OCI-M1 (cell line): ENCODE measurements at regions not wholly inside any gene's neighbourhood (a gene's known extent, or its start where the extent isn't known, plus 50 kb on each side); places are given as distances from the start of the nearest gene placed in this dataset.

Source experiments
- DNase-seq: peaks from one replicate; lab custom pipeline; 2025; lab: John Stamatoyannopoulos, UW

- peak; percentile 23 for DNase-seq
Observed at GRCh38 chr18:11316546-11316945, 167.2 kb upstream of the PIEZO2 start.

GRCh38 chr18:11310476-11311086, 161.2 kb upstream of the PIEZO2 start:
- peak; percentile 85 for DNase-seq

GRCh38 chr18:11309172-11309571, 159.8 kb upstream of the PIEZO2 start:
- DNase-seq: peak; percentile 65

GRCh38 chr18:11308499-11308898, 159.1 kb upstream of the PIEZO2 start:
- peak; percentile 32 for DNase-seq

- DNase-seq: no peak
Observed at GRCh38 chr18:11307716-11308115, 158.3 kb upstream of the PIEZO2 start.

- no peak for DNase-seq
Observed at GRCh38 chr18:11305507-11305906, 156.1 kb upstream of the PIEZO2 start.

GRCh38 chr18:11304928-11305327, 155.6 kb upstream of the PIEZO2 start:
- no peak for DNase-seq

- DNase-seq: no peak
Observed at GRCh38 chr18:11296946-11297345, 147.6 kb upstream of the PIEZO2 start.

GRCh38 chr18:11293794-11294193, 144.4 kb upstream of the PIEZO2 start:
- DNase-seq: no peak

GRCh38 chr18:11290786-11291185, 141.4 kb upstream of the PIEZO2 start:
- no peak for DNase-seq

GRCh38 chr18:11289248-11289647, 139.9 kb upstream of the PIEZO2 start:
- DNase-seq: no peak

GRCh38 chr18:11288401-11288800, 139.0 kb upstream of the PIEZO2 start:
- DNase-seq: no peak

- no peak for DNase-seq
Observed at GRCh38 chr18:11286431-11286830, 137.1 kb upstream of the PIEZO2 start.

GRCh38 chr18:11284811-11285210, 135.4 kb upstream of the PIEZO2 start:
- no peak for DNase-seq

GRCh38 chr18:11284349-11284748, 135.0 kb upstream of the PIEZO2 start:
- DNase-seq: no peak

- no peak for DNase-seq
Observed at GRCh38 chr18:11283479-11284161, 134.3 kb upstream of the PIEZO2 start.

- no peak for DNase-seq
Observed at GRCh38 chr18:11279461-11279860, 130.1 kb upstream of the PIEZO2 start.

GRCh38 chr18:11276678-11277077, 127.3 kb upstream of the PIEZO2 start:
- no peak for DNase-seq

- DNase-seq: no peak
Observed at GRCh38 chr18:11274144-11274794, 124.9 kb upstream of the PIEZO2 start.

- no peak for DNase-seq
Observed at GRCh38 chr18:11272516-11272915, 123.1 kb upstream of the PIEZO2 start.

- no peak for DNase-seq
Observed at GRCh38 chr18:11271954-11272353, 122.6 kb upstream of the PIEZO2 start.

- no peak for DNase-seq
Observed at GRCh38 chr18:11269257-11269656, 119.9 kb upstream of the PIEZO2 start.

GRCh38 chr18:11268741-11269233, 119.4 kb upstream of the PIEZO2 start:
- DNase-seq: no peak
